Tibial artery (tissue), 4 donors: ENCODE measurements at regions not wholly inside any gene's neighbourhood (a gene's known extent, or its start where the extent isn't known, plus 50 kb on each side); places are given as distances from the start of the nearest gene placed in this dataset.
"Not testable (repeated sequence)": the region's sequence is repeated elsewhere in the genome, so short reads cannot be mapped to it uniquely, and the experiment has no call there.

Experiments
- DNase-seq, 2 donors: peaks; one replicate each; pipeline ENCODE4 v3.0.0-alpha.2; 2019
- H3K27ac ChIP-seq, 2 donors: fragments of 200-600 bp; sonication (generic) in 1 of 2; 1 replicate in 1 of 2; 2 replicates in 1 of 2; pipeline ENCODE4 v1.5.1; 2018 to 2019; ENCODE audit warnings: mild to moderate bottlenecking in 1 of 2
- H3K27me3 ChIP-seq, 2 donors: fragments of 200-600 bp; sonication (generic) in 1 of 2; one replicate each; pipeline versions ENCODE4 v1.5.1 to v1.6.0; 2016 to 2019
- H3K36me3 ChIP-seq, 3 donors: fragments of 200-600 bp; sonication (generic) in 2 of 3; one replicate each; pipeline ENCODE4 v1.5.1; 2016 to 2019; ENCODE audit warnings: mild to moderate bottlenecking in 2 of 3
- H3K4me1 ChIP-seq, 4 donors: fragments of 200-600 bp; sonication (generic) in 2 of 4; 1 replicate in 3 of 4; 2 replicates in 1 of 4; pipeline ENCODE4 v1.5.1; 2016 to 2019
- H3K4me3 ChIP-seq, 2 donors: fragments of 200-600 bp; sonication (generic) in 1 of 2; 1 replicate in 1 of 2; 2 replicates in 1 of 2; pipeline ENCODE4 v1.5.1; 2018 to 2019; ENCODE audit warnings: mild to moderate bottlenecking in 2 of 2
- H3K9me3 ChIP-seq, 3 donors: fragments of 200-600 bp; sonication (generic) in 1 of 3; one replicate each; pipeline ENCODE4 v1.5.1; 2016 to 2019
- intact Hi-C: fragments of 100-400 bp; cut with DNase I; formaldehyde crosslinking; loops from one replicate; pipeline ENCODE4 v1.15.0; 2023; ENCODE audit warnings: low total_unique reads
- TF ChIP-seq, protein P1 (sequence below), 2 experiments: fragments of 200-600 bp in 1 of 2; fragments of 450-650 bp in 1 of 2; IDR thresholded peaks; one replicate each; pipeline ENCODE4 v1.5.1; 2017 to 2019; ENCODE audit warnings: antibody characterized with exemption in 2 of 2, mild to moderate bottlenecking in 1 of 2, moderate library complexity in 1 of 2

DNA sequence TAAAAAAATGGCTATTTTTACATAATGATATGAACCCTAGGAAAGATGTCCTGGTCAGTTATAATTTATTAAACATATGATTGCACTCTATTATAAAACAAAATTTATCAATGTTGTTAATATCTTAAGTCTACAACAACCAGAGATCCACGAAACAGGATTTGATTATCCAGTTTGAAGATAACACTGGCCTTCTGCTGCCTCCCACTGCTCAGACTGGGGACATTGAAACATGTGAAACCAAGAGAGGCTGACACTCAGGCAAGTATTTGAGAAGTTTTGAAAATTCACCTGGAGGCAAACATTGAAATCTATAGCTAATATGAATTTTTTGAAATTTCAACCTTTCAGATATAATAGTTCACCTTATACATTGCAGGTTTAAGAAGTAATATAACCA lies 219.3 kb upstream of the HSF2 start:
- Histone ChIP-seq H3K9me3 (no peaks in the 10 kb centered on the region), H3K27ac (no peak overlapping the region), H3K27me3 (no peaks in the 10 kb centered on the region), H3K36me3 (no peaks in the 10 kb centered on the region), H3K4me1 (peaks cover 0 to 6% (median 3%) of the 10 kb centered on the region in 4 donors), H3K4me3 (no peak overlapping the region)
- TF ChIP-seq, protein P1, sequence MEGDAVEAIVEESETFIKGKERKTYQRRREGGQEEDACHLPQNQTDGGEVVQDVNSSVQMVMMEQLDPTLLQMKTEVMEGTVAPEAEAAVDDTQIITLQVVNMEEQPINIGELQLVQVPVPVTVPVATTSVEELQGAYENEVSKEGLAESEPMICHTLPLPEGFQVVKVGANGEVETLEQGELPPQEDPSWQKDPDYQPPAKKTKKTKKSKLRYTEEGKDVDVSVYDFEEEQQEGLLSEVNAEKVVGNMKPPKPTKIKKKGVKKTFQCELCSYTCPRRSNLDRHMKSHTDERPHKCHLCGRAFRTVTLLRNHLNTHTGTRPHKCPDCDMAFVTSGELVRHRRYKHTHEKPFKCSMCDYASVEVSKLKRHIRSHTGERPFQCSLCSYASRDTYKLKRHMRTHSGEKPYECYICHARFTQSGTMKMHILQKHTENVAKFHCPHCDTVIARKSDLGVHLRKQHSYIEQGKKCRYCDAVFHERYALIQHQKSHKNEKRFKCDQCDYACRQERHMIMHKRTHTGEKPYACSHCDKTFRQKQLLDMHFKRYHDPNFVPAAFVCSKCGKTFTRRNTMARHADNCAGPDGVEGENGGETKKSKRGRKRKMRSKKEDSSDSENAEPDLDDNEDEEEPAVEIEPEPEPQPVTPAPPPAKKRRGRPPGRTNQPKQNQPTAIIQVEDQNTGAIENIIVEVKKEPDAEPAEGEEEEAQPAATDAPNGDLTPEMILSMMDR (IDR thresholded peaks at IDR 0.05) = no peak
- intact Hi-C loops = loop anchor here (10.0 kb wide), 1 partner anchor 755 kb away; no protein-coding TSS in a partner anchor
- no peak for DNase-seq

DNA sequence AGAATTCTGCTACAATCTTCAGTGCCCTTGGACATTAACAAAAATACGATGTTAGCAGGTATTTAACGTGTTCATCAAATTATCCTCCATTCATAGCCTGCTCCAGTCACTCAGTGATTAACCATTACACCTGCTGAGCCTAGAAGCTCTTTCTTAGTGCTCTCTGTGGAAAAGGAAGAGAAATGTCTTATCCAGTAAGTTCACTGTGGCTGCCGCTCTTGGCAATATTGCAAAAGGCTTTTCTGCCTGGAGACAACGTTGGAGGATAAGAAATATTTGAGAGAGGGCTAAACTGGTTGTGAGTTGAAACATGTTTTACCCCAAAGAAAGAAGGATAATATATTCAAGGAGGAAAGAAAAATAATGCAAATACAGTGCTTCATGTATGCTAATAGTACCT lies 217.4 kb upstream of the HSF2 start:
- no peak overlapping the region for H3K4me3 ChIP-seq
- H3K27me3 ChIP-seq = no peaks in the 10 kb centered on the region
- DNase-seq = no peak
- H3K4me1 ChIP-seq = peaks cover 0 to 6% (median 3%) of the 10 kb centered on the region in 4 donors
- H3K36me3 ChIP-seq = no peaks in the 10 kb centered on the region
- no peaks in the 10 kb centered on the region for H3K9me3 ChIP-seq
- H3K27ac ChIP-seq = no peak overlapping the region
- intact Hi-C loops = loop anchor here (10.0 kb wide), 1 partner anchor 757 kb away; no protein-coding TSS in a partner anchor
- TF ChIP-seq, protein P1 (IDR thresholded peaks at IDR 0.05) = no peak

DNA sequence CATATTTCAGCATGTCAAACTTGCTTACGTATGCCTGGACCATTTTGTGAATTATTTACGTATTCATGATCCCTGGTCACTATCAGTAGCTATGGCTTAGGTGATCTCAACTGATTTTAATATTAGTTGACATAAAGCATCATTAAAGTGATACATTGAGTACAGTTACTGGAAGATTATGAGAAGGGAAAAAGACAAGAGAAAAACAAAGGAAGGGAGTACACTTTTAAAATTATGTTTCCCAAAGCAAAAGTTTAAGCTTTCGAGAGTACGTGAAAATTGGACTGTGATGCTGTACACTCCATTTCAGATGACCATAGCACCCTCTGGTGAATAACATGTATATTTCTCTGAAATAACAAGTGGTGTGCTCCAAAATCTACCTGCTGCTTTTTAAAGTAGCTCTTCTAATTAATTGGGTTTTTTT lies 215.0 kb upstream of the HSF2 start:
- TF ChIP-seq, protein P1 (IDR thresholded peaks at IDR 0.05) = peak; percentile 42 to 53
- Histone ChIP-seq H3K9me3 (no peaks in the 10 kb centered on the region), H3K27ac (no peak overlapping the region), H3K36me3 (no peaks in the 10 kb centered on the region), H3K27me3 (no peaks in the 10 kb centered on the region), H3K4me3 (peak overlapping the region in 1 of 2 donors; percentile 14), H3K4me1 (peaks cover 0 to 6% (median 3%) of the 10 kb centered on the region in 4 donors)
- DNase-seq = no peak
- intact Hi-C loops = loop anchor here (10.0 kb wide), 1 partner anchor 760 kb away; no protein-coding TSS in a partner anchor

DNA sequence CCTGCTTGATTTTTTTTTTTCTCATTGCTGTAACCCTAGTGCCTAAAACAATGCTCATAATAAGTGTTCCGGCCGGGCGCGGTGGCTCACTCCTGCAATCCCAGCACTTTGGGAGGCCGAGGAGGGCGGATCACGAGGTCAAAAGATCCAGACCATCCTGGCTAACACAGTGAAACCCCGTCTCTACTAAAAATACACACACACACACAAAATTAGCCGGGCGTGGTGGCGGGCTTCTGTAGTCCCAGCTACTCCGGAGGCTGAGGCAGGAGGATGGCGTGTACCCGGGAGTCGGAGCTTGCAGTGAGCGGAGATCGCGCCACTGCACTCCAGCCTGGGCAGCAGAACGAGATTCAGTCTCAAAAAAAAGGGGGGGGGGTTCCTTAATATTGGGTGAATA lies 214.0 kb upstream of the HSF2 start:
- DNase-seq, H3K4me3 ChIP-seq, H3K27me3 ChIP-seq, H3K9me3 ChIP-seq, H3K4me1 ChIP-seq, H3K36me3 ChIP-seq, H3K27ac ChIP-seq: not testable (repeated sequence)
- intact Hi-C loops = loop anchor here (10.0 kb wide), 1 partner anchor 761 kb away; no protein-coding TSS in a partner anchor

DNA sequence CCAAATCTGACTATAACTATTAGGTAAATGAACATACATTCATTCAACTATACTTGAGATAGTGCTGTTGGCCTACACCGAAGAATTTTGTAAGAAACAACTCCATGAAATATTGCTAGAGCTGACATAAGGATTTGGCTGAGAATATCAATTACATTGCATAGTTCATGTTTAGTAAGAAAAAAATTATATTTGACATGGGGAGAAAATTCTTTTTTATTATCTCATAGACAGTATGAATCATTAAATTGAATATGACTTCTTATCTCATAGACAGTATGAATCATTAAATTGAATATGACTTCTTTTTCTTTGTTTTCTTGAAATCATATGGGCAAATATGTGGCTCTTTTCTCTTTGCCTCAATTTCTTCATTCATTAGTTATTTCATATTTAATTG lies 212.3 kb upstream of the HSF2 start:
- intact Hi-C loops = loop anchor here (10.0 kb wide), 1 partner anchor 762 kb away; no protein-coding TSS in a partner anchor
- H3K4me3 ChIP-seq = no peak overlapping the region
- no peak for DNase-seq
- no peaks in the 10 kb centered on the region for H3K36me3 ChIP-seq
- no peaks in the 10 kb centered on the region for H3K27me3 ChIP-seq
- peaks cover 0 to 6% (median 3%) of the 10 kb centered on the region in 4 donors for H3K4me1 ChIP-seq
- no peak overlapping the region for H3K27ac ChIP-seq
- TF ChIP-seq, protein P1 (IDR thresholded peaks at IDR 0.05) = no peak
- H3K9me3 ChIP-seq = peaks cover 0 to 3% (median 0%) of the 10 kb centered on the region in 3 donors

DNA sequence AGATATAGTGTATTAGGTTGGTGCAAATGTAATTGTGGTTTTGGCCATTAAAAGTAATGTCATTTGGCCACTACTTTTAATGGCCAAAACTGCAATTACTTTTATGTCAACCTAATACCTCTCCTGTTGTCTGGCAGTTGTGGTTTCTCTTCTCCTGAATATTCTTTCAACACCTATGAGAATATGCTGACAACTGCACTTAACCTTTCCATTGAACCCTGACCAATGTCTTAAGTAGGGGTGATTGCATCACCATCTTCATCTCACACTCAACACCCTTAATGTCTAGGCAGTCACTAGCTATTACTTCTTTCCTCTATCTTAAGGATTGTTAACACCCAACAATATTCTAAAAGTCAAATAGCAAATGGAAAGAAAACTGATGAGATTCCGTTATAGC lies 200.5 kb upstream of the HSF2 start:
- DNase-seq = no peak
- Histone ChIP-seq H3K9me3 (no peaks in the 10 kb centered on the region), H3K27ac (no peak overlapping the region), H3K27me3 (no peaks in the 10 kb centered on the region), H3K36me3 (no peaks in the 10 kb centered on the region), H3K4me1 (peaks cover 0 to 8% (median 0%) of the 10 kb centered on the region in 4 donors), H3K4me3 (no peak overlapping the region)
- TF ChIP-seq, protein P1 (IDR thresholded peaks at IDR 0.05) = no peak
- intact Hi-C loops = no loop called here
